ENCODE measurements at regions not wholly inside any gene's neighbourhood (a gene's known extent, or its start where the extent isn't known, plus 50 kb on each side); places are given as distances from the start of the nearest gene placed in this dataset.

GRCh38 chr15:29183071-29183831 is 86.4 kb downstream of the NSMCE3 start:
- TF ChIP-seq POLR2A (IDR thresholded peaks at IDR 0.05; ENCODE audit: extremely low read depth, insufficient read length) (no peak), CTCF (IDR thresholded peaks at IDR 0.05; ENCODE audit: low read depth, low read length) (no peak), MYC (IDR thresholded peaks at IDR 0.05; ENCODE audit: low read depth, low read length) (no peak)
- TF ChIP-seq, protein P1, sequence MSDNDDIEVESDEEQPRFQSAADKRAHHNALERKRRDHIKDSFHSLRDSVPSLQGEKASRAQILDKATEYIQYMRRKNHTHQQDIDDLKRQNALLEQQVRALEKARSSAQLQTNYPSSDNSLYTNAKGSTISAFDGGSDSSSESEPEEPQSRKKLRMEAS (IDR thresholded peaks at IDR 0.05; ENCODE audit: low read depth, low read length): no peak
- DNase-seq (ENCODE audit: low read depth): no peak
- no peak overlapping the region for H3K4me3 ChIP-seq (ENCODE audit: low read depth, low read length)

GRCh38 chr15:29182590-29182989 is 87.0 kb downstream of the NSMCE3 start:
- no peak overlapping the region for H3K4me3 ChIP-seq (ENCODE audit: low read depth, low read length)
- no peak for DNase-seq (ENCODE audit: low read depth)
- TF ChIP-seq POLR2A (IDR thresholded peaks at IDR 0.05; ENCODE audit: extremely low read depth, insufficient read length) (no peak), MYC (IDR thresholded peaks at IDR 0.05; ENCODE audit: low read depth, low read length) (no peak), CTCF (IDR thresholded peaks at IDR 0.05; ENCODE audit: low read depth, low read length) (no peak)
- TF ChIP-seq, protein P1 (IDR thresholded peaks at IDR 0.05; ENCODE audit: low read depth, low read length): no peak

- TF ChIP-seq CTCF (IDR thresholded peaks at IDR 0.05; ENCODE audit: low read depth, low read length) (no peak), MYC (IDR thresholded peaks at IDR 0.05; ENCODE audit: low read depth, low read length) (no peak), POLR2A (IDR thresholded peaks at IDR 0.05; ENCODE audit: extremely low read depth, insufficient read length) (no peak)
- TF ChIP-seq, protein P1 (IDR thresholded peaks at IDR 0.05; ENCODE audit: low read depth, low read length): no peak
- no peak overlapping the region for H3K4me3 ChIP-seq (ENCODE audit: low read depth, low read length)
- DNase-seq (ENCODE audit: low read depth): no peak
These were observed 96.6 kb downstream of the NSMCE3 start for GRCh38 chr15:29172742-29173725.

DNA sequence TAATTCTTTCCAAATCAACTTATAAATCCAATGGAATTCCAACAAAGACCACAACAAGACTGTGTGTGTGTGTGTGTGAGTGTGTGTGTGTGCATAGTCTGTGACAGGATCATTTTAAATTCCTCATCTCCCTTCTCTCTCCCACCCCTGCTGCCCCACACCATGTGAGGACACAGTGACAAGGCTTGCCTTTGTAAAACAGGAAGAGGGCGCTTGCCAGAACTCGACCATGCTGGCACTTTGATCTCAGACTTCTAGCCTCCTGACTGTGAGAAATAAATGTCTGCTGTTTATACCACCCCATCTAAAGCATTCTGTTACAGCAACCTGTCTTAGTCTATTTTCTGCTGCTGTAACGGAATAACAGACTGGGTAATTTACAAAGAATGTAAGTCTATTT is 99.1 kb downstream of the NSMCE3 start:
- TF ChIP-seq, protein P1 (IDR thresholded peaks at IDR 0.05; ENCODE audit: low read depth, low read length): no peak
- TF ChIP-seq MYC (IDR thresholded peaks at IDR 0.05; ENCODE audit: low read depth, low read length): no peak
- no peak for DNase-seq (ENCODE audit: low read depth)
- no peak overlapping the region for H3K4me3 ChIP-seq (ENCODE audit: low read depth, low read length)
